GM19395 (cell line): ENCODE measurements at regions not wholly inside any gene's neighbourhood (a gene's known extent, or its start where the extent isn't known, plus 50 kb on each side); places are given as distances from the start of the nearest gene placed in this dataset.
"Not testable (repeated sequence)": the region's sequence is repeated elsewhere in the genome, so short reads cannot be mapped to it uniquely, and the experiment has no call there.

Source experiments
- ATAC-seq: cut with Tn5 transposase; IDR thresholded peaks from one replicate; pipeline ENCODE4 v1.9.1; 2021; ENCODE audit warnings: mild to moderate bottlenecking, moderate library complexity; ENCODE audit not compliant: unreplicated experiment

DNA sequence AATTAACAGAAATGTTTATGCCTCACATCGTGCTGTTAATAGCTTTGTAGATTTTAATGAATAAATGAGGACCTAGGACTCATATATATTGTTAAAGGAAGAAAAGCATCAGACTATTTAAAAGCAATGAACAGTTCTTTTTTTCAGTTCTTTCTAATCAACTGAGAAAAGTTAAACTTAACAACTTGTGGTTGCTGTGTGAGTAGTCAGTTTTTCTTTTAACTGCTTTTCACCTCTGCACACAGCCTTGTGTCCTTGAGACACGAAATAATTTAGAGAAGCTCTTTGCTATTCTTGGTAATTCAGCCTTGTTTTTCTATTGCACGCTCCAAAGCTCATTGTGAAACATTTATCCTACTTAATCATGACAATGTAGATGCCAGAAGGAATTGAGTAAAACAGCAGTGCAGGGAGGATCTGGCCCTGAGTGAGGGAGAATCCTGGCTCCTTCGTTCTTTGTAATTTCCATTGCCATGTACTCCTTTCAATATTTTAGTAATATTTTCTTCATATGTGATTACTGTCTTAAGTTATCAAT is 499.0 kb downstream of the PYDC2 start:
- ATAC-seq, result peak; percentile 43

DNA sequence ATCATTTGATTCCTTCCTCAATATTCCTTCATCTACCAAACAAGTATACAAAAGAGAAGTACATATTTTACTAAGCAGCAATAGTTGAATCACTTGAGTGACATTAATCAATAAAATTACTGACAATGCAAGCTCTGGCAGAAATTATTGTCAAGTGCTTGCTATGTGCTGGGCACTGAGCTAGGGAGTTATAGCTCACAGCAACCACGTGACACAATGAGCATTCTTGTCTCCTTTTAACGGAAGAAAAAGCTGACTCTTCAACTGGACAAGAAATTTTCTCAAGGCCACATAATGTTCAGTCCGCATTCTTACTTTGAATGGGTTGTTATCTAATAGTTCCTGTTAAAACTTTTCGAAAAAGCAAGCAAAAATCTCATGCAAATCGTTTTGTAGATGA is 500.1 kb downstream of the PYDC2 start:
- no peak for ATAC-seq

DNA sequence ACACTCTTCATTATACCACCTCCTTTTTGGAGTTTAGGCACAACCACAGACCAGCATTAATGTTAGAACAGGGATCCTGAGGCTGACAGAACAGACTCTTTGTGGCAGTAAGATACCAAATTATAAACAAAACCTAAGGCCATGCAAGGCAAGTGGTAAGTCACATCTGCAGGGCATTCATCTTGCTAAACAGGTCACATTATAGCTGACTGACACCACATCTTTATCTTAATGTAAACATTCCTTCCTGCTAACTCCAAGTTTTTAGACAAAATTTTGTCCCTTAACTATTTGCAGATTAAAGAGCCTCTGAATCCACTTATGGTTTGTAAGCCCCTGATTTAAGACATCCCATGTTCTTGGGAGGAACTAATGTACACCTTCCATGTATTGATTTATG is 500.6 kb downstream of the PYDC2 start:
- no peak for ATAC-seq

DNA sequence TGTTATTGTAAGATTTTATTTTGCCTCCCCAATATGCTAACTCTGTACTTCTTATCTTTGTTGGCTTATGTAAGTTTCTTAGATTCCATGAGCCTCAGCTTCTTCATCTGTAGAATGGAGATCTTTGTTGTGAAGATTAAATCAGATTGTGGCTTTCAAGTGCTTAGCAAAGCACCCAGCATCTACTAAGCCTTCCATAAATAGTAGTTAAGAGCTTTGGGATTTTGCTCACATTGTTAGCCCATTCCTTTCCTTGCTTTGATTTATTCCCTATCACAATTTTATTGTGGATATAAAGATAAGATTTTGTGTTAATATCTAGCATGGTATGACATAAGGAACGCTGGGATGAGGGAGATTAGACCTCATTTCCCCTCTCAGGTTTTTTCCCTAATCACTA is 501.4 kb downstream of the PYDC2 start:
- no peak for ATAC-seq

DNA sequence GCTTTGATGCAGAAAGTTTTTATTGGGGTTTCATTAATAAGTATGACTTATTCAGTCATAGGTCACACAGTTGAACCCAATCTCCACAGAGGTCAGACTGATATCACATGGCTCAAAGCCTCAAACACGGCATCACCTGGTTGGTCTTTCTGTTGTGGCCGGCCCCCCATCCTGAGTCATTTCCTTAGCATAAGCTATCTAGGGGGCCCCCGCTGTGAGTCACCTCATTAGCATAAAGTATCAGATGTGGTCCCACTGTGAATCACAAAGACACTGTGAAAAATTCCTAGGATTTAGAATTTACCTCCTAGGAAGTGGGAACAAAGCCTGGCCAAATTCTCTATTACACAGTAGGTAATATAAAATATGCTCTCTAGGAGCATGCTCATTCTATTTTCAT is 502.2 kb downstream of the PYDC2 start:
- no peak for ATAC-seq

DNA sequence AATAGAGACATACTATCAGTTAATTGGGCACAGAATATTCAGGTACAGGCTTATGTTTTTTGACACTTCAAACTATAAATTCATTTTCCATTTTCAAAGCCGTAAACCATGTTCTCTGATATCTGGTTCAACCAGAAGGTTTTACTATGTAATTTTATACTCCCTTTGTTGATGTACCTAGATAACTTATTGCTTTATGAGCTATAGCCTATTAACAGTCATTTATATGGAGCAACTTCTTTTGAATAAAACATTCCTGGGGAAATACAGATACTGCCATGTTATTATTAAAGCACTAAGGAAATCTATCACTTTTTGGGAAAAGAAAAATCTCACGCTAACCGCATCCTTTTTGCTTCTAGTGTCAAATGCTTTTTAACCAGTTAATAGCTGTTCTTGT is 505.6 kb downstream of the PYDC2 start:
- no peak for ATAC-seq

DNA sequence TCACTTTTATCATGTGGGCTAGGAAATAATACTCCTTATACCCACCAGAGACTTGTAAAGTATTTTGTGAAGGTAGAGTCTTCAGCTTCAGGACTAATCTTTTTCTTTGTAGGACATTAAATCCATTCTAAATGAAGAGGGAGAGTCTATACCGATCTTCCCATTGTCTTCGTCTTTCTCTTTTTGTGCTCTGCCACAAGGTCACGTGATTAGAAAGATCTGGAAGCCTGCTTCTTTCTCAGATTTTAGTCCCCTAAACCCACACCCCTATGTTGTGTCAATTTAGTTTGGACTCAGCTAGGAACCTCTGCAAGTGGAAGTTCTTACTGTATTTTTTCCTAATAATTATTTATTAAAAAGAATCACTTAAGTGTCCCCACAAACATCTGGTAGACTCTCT is 507.3 kb downstream of the PYDC2 start:
- ATAC-seq, result no peak

DNA sequence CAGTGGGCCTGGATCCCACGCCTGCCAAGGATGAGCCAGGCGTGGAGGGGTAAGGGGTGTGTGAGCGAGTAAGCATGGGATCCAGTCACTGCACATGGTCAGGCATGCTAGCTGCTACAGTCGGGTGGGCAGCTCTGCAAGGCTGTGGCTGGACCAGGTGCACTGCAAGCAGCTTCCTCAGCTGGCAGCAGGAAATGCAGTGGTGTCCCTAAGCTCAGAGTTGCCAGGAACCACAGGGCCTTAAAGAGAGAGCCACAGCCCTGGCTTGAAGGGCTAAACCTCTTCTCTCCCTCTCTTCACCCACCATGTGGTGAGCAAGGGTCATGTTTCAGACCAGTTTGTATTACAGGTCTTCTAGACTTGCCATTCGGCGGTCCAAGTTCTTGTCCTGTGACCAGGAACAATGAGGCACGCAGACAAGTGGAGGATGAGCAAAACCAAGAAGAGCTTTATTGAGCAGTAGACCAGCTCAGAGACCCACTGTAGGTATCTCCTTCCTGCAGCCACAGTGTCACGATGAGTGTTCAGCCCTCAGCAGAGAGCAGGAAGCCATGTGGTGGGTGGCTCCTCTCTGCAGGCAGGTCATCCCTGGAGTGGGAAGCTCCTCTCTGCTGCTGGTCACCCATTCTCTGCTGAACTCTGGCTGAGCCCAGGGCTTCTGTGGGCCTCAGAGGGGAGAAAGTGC is 511.9 kb downstream of the PYDC2 start:
- no peak for ATAC-seq

DNA sequence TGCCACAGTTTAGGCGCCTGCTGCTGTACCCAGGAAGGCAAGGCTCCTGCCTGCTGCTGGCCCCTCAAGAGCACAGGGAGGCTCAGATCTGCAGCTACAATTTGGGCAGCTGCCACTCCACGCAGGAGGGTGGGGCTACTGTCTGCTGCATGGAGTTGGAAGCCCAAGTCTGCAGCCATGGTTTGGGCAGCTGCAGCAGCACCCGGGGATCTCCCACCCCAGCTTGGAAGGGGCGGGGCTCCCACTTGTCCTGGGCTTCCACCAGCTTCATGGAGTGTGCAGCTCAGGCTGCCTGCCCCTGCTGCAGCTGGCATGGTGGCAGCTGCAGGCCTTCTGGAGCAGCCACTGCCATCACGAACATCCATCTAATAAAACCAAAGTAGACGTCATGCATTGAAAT is 512.9 kb downstream of the PYDC2 start:
- ATAC-seq, result no peak

DNA sequence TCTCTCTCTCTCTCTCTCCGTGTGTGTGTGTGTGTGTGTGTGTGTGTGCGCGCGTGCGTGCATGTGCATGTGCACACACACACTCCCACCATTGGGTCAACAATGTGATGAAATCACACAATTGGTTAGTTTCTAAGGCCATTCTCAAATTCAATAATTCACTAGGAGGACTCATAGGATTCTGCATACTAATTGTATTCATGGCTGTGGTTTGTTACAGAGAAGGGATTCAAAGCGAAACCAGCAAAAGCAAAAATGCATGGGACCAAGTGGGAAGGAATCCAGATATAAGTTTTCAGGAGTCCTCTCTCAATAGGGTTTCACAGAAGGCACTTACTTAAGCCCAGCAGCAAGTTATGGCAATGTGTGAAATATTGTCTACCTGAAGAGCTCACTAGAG is 515.0 kb downstream of the PYDC2 start:
- no peak for ATAC-seq

DNA sequence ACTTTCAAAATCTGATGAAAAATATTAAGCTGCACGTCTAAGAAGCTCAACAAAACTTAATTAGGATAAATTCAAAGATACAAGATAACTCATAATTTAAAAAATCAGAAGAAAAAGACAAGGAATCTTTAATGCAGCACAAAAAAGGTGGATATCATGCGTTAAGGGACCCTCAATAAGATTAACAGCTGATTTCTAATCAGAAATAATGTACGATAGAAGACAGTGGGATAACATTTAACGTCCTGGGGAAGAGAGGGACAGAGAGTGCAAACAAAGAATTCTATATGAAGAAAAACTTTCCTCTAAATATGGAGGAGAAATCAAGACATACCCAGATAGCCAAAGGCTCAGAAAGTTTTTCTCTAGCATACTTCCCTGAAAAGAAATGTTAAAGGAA is 519.5 kb downstream of the PYDC2 start:
- no peak for ATAC-seq

DNA sequence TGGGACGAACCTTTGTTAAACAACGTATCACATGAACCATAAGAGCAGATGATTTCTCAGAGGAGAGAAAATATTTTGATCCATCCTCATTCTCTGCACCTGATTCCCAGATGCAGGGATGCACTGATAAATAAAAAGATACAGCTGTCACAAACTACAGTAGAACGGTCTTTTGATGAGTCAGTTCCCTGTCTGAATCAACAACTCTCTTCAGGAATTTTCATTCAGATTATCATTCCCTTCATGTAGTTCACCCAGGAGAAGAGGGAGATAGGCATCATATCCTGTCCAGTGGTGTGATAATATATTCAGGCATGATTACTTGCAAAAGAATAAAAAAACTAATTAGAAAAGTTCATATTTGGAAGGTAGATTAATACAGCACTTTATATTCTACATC is 521.5 kb downstream of the PYDC2 start:
- no peak for ATAC-seq

DNA sequence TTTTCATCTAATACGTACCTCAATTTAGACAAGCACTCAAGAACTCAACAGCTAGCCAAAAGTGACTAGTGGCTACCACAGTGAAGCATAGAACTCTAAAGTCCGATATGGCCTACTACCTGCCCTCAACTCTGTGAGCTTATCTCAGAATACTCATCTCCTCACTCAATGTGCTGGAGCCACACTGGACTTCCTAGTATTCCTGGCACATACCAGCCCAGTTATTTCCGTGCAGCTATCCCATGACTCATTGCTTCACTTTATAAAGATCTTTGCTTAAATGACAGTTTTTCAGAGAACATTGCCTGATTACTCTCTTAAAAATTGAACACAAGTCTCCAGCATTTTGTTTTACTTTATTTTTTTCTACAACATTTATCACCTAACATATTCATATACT is 524.7 kb downstream of the PYDC2 start:
- no peak for ATAC-seq

DNA sequence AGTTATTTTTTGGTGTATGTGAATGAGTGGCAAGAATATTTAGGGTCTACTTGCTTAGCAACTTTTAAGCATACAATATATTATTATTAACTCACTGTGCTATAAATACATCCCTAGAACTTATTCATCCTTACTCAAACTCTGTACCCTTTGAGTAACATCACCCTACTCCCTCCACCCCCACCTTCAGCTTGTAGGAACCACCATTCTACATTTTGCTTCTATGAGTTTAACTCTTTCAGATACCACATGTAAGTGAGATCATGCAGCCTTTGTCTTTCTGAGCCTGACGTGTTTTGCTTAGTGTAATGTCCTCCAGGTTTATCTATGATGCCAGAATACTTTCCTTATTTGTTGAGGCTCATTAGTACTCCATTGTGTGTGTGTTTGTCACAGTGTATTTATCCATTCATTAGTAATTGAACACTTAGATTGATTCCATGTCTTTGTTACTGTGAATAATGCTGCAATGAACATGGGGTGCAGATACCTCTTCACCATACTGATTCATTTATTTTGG is 526.9 kb downstream of the PYDC2 start:
- ATAC-seq, result no peak

DNA sequence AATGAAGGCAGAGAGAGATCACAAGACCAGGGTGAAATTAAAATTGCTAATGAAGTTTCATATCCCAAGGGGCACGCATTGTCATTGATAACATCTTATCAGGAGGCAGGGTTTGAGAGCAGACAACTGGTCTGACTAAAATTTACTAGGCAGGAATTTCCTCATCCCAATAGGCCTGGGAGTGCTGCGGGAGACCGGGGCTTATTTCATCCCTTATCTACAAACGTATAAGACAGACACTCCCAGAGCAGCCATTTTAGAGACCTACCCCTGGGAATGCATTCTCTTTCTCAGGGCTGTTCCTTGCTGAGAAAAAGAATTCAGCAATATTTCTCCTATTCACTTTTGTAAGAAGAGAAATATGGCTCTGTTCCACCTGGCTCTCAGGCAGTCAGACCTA is 533.0 kb downstream of the PYDC2 start:
- ATAC-seq, result not testable (repeated sequence)

DNA sequence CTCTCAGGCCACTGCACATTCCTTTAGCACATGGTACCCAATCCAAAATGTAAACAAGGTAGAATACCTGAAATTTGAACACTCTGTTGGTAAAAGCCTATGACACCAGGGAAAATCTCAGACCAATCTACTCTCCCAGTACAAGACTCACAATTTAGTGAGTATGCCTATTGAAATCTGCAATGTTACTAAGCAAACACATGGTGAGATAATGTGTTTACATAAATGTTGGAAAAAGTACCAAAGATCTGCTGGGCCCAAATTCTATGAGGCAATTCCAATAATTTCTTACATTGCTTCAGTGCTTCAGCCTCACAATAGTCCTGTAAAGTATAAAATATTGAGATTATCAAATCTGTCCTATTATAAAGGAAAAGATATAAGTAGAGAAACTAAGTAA is 536.1 kb downstream of the PYDC2 start:
- ATAC-seq, result no peak

DNA sequence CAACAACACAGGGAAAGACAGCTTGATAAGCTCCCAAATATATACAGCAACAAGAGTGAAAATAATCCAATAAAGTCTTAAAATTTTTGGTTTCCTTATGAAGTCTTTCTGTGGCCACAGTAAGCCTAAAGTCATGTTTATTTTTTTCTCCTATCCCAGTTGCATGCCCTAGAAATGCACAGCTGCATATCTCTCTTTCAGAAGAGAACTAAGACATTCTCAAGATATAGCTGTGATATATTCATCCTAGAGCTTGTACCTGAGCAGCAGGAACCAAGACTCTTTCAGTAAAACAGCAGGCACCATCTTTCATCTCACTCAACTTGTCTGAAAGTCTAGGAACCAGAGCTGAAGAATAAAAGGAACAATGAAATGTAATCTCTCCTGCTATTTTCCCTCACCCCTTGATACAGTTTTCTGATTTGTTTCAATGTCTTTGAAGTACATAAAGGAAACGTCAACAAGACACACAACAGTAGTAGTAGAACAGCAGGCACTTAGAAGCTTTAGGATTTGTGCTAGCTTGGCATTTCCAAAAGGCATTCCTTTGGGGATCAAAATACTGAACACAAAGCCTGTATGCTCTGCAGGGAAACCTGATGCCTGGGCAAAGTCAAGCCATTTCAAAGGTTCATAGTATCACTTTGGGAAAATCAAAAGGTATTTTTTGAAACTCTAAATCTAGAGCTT is 536.8 kb downstream of the PYDC2 start:
- no peak for ATAC-seq

DNA sequence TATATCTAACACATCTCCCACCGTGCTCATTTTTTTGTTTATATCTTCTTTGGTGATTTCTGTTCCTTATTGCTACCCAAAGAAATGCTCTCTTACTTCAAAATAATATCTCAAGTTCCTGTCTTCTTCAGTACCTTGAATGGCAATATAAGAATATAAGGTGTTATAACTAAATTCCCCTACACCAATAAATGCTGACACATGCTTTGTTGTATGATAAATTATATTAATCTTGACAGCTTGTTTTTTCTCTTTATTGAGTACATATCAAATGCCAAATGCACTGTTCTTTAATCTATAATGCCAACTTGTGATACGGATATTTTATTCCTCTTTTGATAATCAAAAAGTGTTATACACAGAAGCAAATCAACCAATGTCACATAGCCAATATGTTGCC is 540.3 kb downstream of the PYDC2 start:
- no peak for ATAC-seq

DNA sequence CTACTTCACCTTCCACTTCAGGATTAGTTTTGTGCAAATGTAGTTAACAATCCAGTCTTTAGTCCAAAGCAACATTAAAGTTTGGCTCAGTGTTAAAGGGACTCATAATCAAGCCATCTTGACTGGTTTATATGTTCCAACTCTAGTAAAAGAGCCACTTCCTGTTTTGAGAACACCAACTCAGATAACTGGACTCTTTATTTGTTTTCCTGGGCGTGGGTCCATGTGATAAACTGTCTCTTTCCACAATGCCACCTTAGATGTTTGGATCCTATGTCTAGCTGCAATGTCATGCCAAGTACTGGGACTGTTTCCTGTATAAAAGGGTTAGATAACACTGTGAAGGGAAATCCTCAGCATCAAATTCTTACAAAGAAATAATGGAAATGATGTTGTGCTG is 545.0 kb downstream of the PYDC2 start:
- ATAC-seq, result no peak

DNA sequence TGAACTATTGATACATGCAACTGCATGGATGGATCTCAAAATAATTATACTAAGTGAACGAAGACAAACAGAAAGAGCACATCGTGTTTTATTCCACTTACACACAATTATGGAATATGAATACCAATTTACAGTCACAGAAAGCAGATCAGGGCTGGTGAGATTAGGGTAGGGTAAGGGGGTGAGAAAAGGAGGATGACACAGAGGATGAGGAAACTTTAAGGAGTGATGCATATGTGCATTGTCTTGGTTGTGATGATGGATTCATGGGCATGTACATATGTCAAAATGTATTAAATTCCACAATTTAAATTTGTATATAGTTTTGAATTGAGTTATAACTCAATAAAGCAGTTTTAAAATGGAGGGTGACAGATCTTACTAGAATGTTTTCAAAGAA is 548.9 kb downstream of the PYDC2 start:
- no peak for ATAC-seq

DNA sequence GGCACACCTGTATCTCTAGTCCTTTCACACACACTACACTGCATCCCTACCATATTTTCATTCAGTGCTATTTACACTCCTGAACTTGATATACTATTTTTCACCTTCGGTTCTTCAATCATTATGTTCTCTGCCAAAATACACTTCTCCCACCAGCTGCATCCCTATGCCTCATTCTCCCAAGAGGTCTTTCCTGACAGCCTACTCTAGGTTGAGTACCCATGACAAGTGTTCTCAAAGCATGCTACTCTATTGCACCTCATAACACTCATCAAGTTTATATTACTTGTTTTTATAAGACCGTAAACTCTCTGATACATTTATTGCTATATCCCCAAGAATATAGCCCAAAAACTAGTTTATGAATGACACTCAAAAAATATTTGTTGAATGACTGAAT is 549.5 kb downstream of the PYDC2 start:
- ATAC-seq, result no peak

DNA sequence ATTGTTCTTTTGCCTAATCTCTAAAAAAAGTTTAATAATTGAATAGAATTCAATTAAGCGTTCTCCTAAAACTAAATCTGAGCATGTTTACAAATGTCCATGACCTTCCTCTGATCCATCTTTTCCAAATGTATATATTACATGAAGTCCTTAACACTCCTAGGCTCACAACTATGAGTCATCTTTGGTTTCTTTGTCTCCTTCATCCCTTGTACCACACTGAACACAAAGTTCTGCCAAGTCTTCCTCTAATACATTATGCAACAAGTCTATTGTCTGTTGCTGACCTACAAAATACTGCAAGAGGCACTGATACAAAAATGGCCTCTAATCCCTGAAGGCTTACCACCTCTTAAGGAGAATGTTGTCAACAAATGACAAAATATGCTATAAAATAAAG is 550.2 kb downstream of the PYDC2 start:
- no peak for ATAC-seq
